Sigmoid colon (tissue), 4 donors: ENCODE measurements at regions not wholly inside any gene's neighbourhood (a gene's known extent, or its start where the extent isn't known, plus 50 kb on each side); places are given as distances from the start of the nearest gene placed in this dataset.

Experiments used
- POLR2AphosphoS5 ChIP-seq, 4 donors: sonication (generic); formaldehyde crosslinking; IDR thresholded peaks; one replicate each; pipeline ENCODE4 v1.6.1; 2017; ENCODE audit warnings: antibody characterized with exemption in 4 of 4
- TF ChIP-seq, protein P1 (sequence below), 4 experiments: fragments of 450-650 bp in 3 of 4; fragments of 200-600 bp in 1 of 4; IDR thresholded peaks; one replicate each; pipeline ENCODE4 v1.5.1; 2016 to 2019; ENCODE audit warnings: antibody characterized with exemption in 4 of 4, mild to moderate bottlenecking in 3 of 4, moderate library complexity in 2 of 4

DNA sequence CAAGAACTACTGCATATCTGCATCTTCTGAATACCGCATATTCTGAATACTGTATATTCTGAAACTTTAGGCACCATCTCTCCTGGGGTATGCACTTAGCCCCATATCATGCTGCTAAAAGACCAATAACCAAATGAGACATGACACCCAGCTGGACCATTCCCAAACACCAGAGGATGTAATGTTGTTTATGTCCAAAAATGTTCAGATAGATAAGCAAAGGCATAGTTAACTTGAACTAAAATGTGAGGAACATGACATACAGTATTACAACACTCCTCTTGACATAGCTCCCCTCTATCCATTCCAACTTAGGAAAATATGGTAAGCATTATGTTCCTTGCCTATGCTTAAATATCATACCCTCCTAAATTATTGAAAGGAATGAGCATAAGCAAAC, 127.3 kb downstream of the TENT5A start:
- no peak for TF ChIP-seq POLR2AphosphoS5 (IDR thresholded peaks at IDR 0.05)
- TF ChIP-seq, protein P1, sequence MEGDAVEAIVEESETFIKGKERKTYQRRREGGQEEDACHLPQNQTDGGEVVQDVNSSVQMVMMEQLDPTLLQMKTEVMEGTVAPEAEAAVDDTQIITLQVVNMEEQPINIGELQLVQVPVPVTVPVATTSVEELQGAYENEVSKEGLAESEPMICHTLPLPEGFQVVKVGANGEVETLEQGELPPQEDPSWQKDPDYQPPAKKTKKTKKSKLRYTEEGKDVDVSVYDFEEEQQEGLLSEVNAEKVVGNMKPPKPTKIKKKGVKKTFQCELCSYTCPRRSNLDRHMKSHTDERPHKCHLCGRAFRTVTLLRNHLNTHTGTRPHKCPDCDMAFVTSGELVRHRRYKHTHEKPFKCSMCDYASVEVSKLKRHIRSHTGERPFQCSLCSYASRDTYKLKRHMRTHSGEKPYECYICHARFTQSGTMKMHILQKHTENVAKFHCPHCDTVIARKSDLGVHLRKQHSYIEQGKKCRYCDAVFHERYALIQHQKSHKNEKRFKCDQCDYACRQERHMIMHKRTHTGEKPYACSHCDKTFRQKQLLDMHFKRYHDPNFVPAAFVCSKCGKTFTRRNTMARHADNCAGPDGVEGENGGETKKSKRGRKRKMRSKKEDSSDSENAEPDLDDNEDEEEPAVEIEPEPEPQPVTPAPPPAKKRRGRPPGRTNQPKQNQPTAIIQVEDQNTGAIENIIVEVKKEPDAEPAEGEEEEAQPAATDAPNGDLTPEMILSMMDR (IDR thresholded peaks at IDR 0.05): no peak
